HG02852 (cell line): ENCODE measurements at regions not wholly inside any gene's neighbourhood (a gene's known extent, or its start where the extent isn't known, plus 50 kb on each side); places are given as distances from the start of the nearest gene placed in this dataset.
"Not testable (repeated sequence)": the region's sequence is repeated elsewhere in the genome, so short reads cannot be mapped to it uniquely, and the experiment has no call there.

Experiments used
- ATAC-seq: cut with Tn5 transposase; IDR thresholded peaks from one replicate; pipeline ENCODE4 v1.9.1; 2021; ENCODE audit warnings: mild to moderate bottlenecking, moderate library complexity; ENCODE audit not compliant: unreplicated experiment

DNA sequence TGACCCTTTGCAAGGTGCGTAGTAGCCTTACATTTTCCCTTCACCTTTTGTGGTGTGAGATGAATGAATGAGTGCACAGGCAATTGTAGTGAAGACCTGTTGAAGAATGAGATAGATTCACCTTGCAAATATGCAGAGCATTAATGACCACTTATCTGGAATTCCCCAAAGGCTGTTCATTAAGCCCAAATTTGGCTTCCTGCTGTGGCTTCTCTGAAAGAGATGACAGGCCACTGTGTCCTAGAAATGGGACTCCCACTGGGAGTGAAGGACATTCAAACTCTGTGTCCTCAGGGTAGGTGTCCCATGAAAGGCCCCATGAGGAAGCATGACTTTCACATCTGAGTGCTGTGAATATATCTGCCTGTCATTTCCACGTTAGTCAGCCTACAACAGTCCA lies 1821.8 kb upstream of the PIK3C3 start:
- no peak for ATAC-seq

DNA sequence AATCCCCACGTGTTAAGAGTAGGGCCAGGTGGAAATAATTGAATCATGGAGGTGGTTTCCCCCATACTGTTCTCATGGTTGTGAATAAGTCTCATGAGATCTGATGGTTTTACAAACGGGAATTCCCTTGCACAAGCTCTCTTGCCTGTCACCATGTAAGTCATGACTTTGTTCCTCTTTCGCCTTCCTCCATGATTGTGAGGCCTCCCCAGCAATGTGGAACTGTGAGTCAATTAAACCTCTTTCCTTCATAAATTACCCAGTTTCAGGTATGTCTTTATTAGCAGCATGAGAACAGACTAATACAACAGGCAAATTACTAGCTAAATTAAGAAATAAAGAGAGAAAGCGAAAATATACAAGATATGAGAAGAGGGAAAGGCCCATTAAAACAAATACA lies 1822.6 kb upstream of the PIK3C3 start:
- not testable (repeated sequence) for ATAC-seq

- peak; percentile 50 for ATAC-seq
Measured at GRCh38 chr18:40124107-40124506, 1830.9 kb upstream of the PIK3C3 start.

GRCh38 chr18:40120796-40121391 lies 1834.1 kb upstream of the PIK3C3 start:
- ATAC-seq = no peak

GRCh38 chr18:40120356-40120755 lies 1834.7 kb upstream of the PIK3C3 start:
- no peak for ATAC-seq

DNA sequence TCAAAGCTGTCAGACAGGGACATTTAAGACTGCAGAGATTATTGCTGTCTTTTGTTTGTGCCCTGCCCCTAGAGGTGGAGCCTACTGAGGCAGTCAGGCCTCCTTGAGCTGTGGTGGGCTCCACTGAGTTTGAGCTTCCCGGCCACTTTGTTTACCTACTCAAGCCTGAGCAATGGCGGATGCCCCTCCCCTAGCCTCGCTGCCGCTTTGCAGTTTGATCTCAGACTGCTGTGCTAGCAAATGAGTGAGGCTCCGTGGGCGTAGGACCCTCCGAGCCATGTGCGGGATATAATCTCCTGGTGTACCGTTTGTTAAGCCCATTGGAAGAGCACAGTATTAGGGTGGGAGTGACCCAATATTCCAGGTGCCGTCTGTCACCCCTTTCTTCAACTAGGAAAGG lies 1835.5 kb upstream of the PIK3C3 start:
- not testable (repeated sequence) for ATAC-seq

DNA sequence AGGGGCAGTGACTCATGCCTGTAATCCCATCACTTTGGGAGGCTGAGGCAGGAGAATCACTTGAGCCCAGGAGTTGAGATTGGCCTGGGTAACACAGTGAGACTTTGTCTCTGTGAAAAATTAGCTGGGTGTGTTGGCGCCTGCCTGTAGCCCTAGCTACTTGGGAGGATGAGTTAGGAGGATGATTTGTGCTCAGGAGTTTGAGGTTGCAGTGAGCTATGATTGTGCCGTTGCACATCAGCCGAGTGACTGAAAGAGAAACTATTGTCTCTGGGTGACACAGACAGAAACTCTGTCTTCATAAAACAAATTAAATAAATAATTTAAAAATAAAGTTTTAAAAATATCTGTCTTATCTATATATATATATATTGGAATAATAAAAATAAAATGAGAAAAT lies 1844.6 kb upstream of the PIK3C3 start:
- ATAC-seq = no peak

DNA sequence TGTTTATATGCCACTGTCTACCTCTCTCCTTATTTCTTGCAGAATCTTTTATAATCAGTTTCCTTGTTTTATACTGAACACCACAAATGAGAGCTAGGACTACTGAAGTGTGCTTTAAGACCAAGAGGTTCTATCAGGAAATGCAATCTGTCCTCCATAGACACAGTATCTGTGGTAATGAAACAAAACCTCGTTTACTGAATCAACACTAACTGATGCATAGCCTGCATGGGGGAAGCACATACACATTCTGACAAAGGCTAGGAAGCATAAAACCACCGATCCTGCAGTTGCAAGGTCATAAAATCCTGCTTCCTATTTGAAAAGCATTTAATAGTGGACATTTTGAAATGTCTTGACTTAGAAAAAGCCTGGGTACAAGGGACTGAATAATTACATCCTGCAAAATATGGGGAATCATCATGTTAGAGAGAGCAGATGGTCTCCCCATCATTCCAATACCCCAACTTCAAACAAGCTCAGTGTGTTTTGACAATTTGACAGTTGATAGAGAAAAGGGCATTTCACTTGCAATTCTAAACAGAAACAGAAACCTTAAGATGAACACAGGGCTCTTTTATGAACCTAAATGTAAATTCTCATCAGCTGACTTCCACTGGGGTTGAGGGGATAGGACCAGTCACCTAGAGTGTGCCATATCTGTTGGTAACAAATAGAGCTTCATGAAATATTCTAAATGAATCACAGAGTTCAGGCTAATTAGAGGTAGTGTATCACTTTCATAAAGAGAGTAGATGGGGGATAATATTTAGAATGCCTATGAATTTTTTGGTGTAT lies 1845.6 kb upstream of the PIK3C3 start:
- no peak for ATAC-seq

GRCh38 chr18:40108596-40108995 lies 1846.4 kb upstream of the PIK3C3 start:
- ATAC-seq = no peak

GRCh38 chr18:40102903-40103302 lies 1852.1 kb upstream of the PIK3C3 start:
- ATAC-seq = no peak

- ATAC-seq = no peak
Measured at GRCh38 chr18:40099641-40100040, 1855.4 kb upstream of the PIK3C3 start.

DNA sequence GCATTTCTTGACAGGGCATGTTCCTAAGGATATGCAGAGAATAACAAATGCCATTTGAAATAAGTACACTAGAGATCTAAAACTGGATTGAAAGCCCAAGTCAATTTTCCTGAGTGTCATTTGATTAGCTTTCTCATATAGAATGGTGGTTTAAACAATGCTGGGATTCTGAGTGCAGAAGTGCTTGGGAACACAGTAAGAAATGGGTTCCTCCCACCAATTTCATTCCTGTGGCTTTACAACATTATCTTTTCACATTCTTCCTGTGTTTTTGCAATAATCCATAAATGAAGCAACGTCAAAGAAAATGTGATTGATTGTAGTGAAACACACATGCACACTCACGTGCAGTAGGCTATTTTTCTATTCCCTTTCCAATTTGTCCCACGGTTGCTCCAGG lies 1858.4 kb upstream of the PIK3C3 start:
- ATAC-seq = no peak

DNA sequence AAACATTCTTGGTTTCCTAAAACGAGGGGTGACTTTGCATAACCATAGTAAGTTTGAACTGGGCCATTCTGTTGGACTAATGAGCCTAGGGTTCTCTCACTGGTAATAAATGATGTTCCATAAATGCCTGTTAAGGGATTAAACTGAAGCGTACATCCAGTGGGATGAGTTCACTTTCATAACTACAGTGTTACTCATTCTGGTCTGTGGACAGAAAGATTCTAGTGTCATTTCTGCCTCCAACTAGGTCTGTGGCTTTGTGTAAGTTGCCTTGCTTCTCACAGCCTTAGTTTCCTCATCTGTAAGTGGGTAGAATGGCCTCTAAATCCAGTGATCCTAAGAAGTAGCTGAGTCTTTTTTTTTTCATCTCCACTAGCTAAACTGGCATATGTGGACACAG lies 1860.6 kb upstream of the PIK3C3 start:
- ATAC-seq = no peak

DNA sequence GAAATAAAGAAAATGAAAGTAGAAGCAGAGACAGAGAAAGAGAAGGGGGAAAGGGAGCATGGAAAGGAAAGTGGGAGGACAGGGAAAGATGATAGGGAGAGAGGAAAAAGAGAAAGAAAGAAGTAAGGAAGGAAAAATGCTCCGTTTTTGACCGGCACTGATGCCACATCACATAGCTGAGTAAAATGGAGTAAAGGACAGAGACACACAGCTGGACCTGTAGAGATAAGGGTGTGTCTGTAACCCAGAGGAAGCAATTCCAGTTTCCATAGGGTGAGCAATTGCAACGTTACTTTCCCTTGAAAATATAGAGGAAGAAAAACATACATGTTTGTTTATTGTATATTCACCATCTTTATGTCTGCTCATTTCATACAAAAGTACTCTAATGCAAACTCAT lies 1866.9 kb upstream of the PIK3C3 start:
- ATAC-seq = no peak

DNA sequence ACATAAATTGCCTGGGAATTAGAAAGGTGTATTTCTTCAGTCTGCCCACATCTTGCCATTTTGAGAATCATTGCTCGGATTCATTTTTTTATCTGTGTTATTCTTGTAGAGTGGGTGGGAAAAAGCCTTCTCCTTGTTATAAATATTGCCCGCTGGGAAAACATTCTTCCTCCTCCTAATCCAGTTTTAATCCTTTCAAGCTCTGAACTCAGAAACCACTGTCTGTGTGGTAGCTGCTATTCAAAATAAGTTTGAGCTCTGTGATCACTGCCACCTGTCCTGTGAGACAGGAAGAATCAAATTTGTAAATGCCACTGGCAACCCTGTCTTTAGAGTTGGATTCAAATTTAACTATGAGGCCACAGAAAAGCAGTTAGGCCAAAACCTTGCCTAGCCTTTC lies 1875.2 kb upstream of the PIK3C3 start:
- no peak for ATAC-seq

DNA sequence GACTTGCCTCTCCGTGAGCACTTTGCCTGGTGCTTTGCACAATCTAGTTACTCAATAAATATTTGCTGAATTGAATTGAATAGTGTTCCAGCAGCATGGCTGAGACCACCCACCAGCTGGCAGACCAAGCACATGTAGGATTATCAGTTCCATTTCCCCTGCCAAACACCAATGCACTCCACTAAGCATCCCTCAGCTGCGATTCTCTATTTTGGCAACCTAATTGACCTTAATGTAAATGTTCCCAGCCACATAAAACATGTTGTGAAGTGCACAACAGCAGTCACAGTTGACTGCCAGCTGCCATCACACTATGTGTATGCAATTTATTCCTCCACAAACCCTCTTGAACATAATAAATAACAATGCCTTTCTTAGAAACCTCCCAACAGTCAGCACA lies 1879.4 kb upstream of the PIK3C3 start:
- ATAC-seq = no peak

GRCh38 chr18:40072761-40073160 lies 1882.3 kb upstream of the PIK3C3 start:
- ATAC-seq = no peak

DNA sequence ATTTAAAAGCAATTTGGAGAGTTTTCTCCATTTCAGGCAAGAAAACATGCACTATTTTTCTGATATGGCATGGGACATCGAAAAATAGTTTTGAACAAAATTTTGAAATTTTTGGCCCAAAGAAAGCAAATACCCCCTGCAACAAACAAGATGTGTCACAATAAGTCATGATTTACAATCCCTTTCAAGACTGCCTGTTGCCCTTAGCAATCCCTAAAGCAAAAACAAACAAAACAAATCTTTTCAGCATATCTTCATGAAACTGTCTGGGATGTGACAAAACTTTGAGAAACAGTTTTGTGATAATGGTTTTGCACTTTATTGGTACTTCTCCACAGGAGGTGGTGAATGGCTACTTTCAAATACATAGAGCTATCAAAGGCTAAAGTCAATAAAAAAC lies 1888.7 kb upstream of the PIK3C3 start:
- ATAC-seq = no peak

DNA sequence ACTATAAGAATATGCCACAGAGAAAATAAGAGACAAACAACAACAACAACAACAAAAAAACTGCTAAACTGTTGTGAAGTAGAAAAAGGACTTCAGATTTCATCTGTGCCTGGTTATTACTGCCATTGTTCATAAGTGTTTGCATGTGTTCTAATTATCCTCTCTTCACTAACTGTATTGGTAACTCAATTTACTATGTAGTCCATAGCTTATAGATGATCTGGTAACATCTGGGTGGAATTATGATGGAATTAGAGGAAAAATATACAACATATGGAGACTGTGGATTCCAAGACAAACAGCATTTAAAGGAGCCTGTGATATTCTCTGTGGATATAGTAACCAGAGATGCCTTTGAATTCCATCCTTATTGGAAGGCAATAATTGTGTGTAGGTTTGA lies 1891.5 kb upstream of the PIK3C3 start:
- no peak for ATAC-seq

DNA sequence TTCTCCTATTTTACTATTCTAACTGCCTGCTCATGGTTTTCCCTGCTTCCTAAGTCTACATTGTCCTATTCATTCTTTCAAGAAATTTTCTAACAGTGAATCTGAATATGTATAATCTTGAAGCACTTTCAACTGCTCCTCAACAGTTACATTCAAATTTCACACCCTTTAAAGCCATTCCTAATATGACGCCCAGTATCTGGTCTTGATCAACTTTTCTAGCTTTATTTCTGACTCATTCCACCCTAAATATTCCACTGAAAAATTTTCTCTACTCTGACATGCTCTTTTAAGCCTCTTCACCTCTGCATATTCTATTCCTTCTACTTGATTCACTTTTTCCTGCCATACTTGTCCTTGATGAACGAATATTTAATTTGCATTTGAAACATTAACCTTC lies 1893.9 kb upstream of the PIK3C3 start:
- no peak for ATAC-seq

DNA sequence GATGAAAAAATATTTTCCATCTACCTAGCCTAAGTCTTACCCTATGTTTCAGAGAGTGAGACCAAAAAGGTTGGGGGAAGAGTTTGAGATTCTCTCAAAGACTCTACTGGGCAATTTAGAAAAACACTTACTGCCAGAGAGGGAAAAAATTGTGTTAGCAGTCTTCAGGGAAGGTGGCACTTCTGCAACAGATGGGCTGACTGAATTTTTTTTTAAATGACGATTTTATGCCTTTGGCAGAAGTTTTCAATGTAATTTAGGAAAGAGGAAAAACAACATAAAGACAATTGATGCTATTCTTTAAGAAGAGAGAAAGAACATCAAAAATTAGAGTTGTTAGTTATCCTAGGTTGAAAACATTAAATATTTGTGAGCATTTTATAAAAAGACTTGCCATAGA lies 1894.5 kb upstream of the PIK3C3 start:
- ATAC-seq = no peak

- ATAC-seq = no peak
Measured at GRCh38 chr18:40058811-40059570, 1896.0 kb upstream of the PIK3C3 start.
